Stimulated activated CD8-positive, alpha-beta memory T cell treated with anti-CD3 and anti-CD28 coated beads, Interleukin-4, amount 100 ng/mL, for 4 hours (primary cell): ENCODE measurements at regions not wholly inside any gene's neighbourhood (a gene's known extent, or its start where the extent isn't known, plus 50 kb on each side); places are given as distances from the start of the nearest gene placed in this dataset.
"Not testable (repeated sequence)": the region's sequence is repeated elsewhere in the genome, so short reads cannot be mapped to it uniquely, and the experiment has no call there.

ENCODE experiments used
- DNase-seq, 2 donors: peaks; one replicate each; pipeline ENCODE4 v3.0.0-alpha.2; 2020; ENCODE audit warnings: low read depth in 2 of 2, low spot score in 1 of 2

- DNase-seq, result not testable (repeated sequence)
Observed at GRCh38 chr12:93238512-93239262, 139.0 kb upstream of the NUDT4 start.

GRCh38 chr12:93239789-93240188, 137.9 kb upstream of the NUDT4 start:
- DNase-seq, result not testable (repeated sequence)

DNA sequence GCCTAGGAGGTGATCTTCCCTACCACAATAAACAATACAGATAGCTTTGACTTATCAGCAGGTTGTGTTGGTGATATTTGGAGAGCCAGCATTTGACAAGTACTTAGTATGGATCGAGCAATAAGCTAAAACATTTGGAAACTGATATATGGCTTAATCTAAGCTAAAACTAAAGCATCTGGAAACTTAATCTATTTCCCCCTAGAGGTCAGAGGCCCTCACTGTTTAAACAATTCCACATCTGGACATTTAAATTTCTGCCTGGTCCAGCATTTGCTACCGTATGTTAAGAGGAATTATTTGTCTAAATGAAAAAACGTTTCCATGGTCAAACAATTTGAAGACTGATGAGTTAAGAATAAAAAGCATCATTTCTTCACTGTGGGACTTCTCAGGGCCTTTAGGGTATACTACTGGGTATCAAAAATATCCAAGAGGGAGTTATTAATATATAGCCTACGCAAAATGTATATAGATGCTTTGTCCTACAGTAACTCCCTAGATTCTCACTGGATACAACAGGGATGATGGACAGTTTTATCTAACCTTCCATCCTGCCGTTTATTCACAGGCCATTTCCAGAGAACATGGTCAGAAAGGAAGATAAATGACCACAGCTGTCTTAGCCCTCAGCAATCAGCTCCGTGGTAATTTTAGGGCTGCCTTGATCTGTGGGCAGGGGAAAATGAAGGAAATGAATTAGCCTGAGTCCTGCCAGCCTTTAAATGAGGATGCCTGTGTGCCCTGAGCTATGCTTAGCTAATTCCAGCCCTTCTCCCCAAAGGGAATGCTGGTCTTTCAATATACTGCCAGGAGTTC, 135.4 kb upstream of the NUDT4 start:
- no peak for DNase-seq

GRCh38 chr12:93243382-93243688, 134.4 kb upstream of the NUDT4 start:
- DNase-seq, result no peak

DNA sequence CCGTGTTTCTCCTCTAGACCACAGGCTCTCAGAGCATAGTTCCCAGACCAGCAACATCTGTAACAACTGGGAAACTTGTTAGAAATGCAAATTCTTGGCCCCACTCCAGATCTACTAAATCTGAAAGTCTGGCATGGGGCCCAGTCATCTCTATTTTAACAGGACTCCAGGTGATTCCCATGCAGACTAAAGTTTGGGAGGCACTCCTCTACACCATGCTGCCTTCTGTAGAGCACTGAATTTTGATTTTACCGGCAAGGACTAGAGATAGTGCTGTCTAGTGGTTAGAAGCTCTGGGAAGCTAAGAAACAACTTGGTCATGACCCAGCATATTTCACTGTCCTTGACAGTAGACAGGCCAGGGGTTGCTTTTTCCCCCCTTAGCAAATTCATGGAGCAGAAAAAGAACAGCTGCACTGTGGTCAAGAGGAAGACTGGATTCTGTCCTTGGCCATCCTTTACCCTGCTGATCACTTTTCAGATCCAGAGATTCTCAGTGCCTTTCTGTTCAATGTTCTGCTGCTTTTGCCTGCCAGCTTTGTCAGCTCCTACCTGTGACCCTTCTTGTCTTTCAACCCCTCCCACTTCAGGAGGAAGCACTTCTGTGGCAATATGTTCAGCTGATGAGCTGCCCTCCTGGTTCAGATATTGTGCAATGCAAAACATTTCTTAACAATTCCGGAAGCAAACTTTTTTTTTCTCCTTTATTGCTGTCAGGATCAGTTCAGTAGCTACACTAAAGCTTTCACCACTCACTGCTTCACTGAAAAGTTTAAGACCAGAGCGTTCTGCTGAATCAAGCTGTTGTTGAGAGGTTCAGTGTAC, 133.8 kb upstream of the NUDT4 start:
- no peak for DNase-seq

GRCh38 chr12:93244514-93245077, 133.1 kb upstream of the NUDT4 start:
- DNase-seq, result no peak

DNA sequence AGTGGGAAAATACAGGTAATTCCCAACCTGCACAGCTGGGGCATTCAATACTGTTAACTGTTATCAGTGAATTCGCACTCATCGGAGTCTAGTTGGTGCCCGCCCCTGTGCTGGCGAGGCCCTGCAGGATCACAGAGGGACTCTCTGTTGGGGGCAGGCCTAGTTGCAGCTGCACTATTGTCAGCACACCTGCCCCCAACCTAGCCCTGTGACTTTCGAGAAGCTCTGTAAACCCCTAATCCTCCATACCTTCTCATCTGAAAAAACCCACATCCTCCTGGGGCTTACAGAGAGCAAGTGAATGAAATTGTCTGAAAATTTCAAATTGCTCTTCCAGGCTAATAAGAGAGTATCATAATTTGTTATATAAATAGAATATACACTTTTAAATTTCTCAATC, 132.2 kb upstream of the NUDT4 start:
- peak in 1 of 2 donors; percentile 1 for DNase-seq

DNA sequence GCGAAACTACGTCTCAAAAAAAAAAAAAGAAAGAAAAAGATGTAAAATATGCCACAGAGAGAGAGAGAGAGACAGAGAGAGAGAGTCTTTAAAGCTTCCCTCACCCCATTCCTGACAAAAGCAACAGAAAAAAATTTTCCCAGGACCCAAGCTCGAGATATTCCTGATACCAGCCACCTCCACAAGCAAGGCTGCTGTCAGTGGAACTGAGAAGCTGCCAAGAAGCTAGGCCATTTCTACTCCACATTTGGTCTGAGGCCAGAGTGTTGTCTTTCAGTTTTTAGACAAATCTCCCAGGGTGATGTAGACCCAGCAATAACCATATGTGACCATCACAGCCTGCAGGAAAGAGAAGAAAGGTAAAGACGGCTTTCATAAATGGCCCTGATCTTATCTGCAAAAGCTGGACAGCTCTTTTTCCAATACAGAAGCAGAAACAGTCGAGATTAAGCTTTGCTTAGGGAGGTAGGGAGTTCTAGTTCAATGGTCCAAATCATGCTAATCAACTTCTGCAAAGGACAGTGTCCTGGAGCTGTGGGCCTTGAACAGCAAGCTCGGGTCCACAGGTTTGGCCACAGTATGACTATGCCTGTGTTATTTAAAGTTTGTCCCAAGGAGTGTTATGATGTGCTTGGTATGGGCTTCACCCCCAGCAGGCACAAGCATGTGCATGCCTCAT, 130.3 kb upstream of the NUDT4 start:
- DNase-seq, result no peak

DNA sequence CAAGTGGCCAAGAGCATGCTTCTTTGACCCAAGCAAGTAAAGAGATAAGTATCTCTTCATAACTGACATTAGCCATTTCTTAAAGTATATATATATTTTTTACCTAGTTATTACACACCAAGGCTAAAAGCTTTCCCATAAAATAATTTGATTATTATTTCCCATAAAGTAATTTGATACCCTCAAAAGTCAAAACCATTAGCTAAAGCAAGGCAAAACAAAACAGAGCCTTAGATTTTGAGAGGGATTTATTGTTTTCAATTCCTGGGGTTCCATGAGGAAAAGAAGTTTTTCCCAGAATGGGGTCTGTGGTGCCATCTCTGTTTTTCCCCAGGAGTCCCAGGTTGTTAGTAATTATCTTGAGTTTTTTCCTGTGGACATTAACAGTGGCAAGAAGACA, 125.5 kb upstream of the NUDT4 start:
- DNase-seq, result no peak

GRCh38 chr12:93254911-93255310, 122.8 kb upstream of the NUDT4 start:
- no peak for DNase-seq

GRCh38 chr12:93256256-93256969, 121.3 kb upstream of the NUDT4 start:
- no peak for DNase-seq

GRCh38 chr12:93261505-93262094, 116.1 kb upstream of the NUDT4 start:
- no peak for DNase-seq

GRCh38 chr12:93272997-93273396, 104.7 kb upstream of the NUDT4 start:
- DNase-seq, result no peak

- DNase-seq, result no peak
Observed at GRCh38 chr12:93273834-93274564, 103.7 kb upstream of the NUDT4 start.

GRCh38 chr12:93274937-93275336, 102.8 kb upstream of the NUDT4 start:
- no peak for DNase-seq

DNA sequence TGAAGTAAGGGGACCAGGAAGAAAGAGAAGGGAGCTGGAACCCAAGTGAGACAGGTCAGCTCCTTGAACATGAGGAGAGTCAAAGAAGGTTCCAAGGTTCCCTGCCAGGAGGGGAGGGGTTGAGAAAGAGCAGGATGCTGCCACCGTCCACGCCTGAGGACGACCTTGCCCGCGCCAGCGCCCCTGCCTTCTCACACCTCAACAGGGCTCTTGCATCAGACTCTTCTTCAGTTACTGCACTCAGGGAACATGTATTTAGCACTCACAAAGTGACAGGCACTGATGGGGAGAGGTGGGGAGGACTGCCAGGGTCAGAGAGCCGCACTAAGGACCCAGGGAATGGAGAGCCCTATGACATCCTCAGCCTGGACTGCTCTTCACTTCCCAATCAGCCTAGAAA, 102.1 kb upstream of the NUDT4 start:
- DNase-seq, result no peak

DNA sequence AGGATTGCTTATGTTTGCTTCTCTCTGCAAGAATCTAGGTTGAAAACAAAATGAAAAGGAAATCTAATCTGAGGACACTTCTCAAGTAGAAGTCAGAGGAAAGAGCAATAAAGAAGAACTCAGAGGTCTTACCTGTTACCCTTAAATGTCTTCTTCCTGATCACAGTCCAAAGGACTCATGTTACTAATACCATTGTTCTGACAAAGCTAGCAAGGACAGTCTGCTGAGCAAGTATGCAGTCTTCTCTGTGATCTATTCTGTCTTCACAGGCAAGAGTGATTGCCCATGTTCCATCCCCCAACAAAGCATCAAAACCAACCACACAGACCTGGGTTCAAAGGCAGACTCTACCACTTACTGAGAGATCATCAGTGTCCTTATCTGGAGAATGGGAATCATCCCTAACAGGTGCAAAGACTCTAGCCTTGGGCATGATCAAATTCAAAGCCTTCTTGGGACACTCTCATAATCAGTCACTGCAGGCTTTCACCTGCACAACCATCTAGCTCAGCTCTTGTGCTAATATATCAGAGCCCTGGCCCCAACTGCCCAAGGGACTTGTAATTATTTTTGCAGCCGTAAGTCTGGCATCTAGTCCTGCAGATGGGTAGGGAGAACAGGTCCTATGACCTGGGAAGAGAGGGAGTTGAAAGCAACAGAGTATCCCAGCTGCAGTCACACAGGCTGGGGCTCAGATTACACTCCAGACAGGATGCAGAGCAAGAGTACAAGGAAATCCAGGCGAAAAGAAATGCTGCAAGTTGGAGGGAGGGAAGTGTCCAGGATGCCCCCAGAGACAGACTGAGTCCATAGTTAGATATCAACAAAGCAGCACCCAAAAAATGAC, 97.9 kb upstream of the NUDT4 start:
- DNase-seq, result no peak

DNA sequence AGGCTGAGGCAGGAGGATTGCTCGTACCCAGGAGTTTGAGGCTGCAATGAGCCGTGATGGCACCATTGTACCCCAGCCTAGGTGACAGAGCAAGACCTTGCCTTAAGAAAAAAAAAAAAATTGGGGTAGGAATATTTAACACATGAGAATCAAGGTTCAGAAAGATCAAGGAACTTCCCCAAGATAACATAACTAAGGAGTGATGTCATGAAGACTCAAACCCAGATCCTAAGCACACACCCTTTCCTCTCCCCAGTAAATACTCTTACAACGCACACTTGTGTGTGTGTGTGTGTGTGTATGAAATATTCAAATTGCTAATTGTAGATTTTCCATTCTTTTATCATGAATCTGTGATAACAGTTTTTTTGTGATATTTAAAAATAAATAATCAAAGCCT, 90.6 kb upstream of the NUDT4 start:
- no peak for DNase-seq
